Thoracic aorta (tissue), 2 donors: ENCODE measurements at regions not wholly inside any gene's neighbourhood (a gene's known extent, or its start where the extent isn't known, plus 50 kb on each side); places are given as distances from the start of the nearest gene placed in this dataset.

Experiments
- ATAC-seq: fragments of 150-250 bp; one replicate; pipeline ENCODE4 v1.8.0; 2017; ENCODE audit warnings: low read depth; ENCODE audit not compliant: insufficient number of reproducible peaks, low FRiP score
- DNase-seq: peaks from one replicate; pipeline ENCODE4 v3.0.0-alpha.2; 2020; ENCODE audit warnings: low spot score
- H3K27ac ChIP-seq, 2 donors: fragments of 200-600 bp; sonication (generic); 1 replicate in 1 of 2; 2 replicates in 1 of 2; pipeline ENCODE4 v1.5.1; 2016; ENCODE audit warnings: mild to moderate bottlenecking in 2 of 2, moderate library complexity in 2 of 2
- H3K27me3 ChIP-seq: fragments of 200-600 bp; sonication (generic); replicated peaks from 2 replicates; pipeline ENCODE4 v1.6.0; 2016; ENCODE audit warnings: mild to moderate bottlenecking; ENCODE audit not compliant: insufficient read depth
- H3K36me3 ChIP-seq: fragments of 200-600 bp; sonication (generic); one replicate; pipeline ENCODE4 v1.5.1; 2016
- H3K4me1 ChIP-seq, 2 donors: fragments of 200-600 bp; sonication (generic); 1 replicate in 1 of 2; 2 replicates in 1 of 2; pipeline versions ENCODE4 v1.5.1 to v1.6.0; 2016; ENCODE audit warnings: low read depth in 2 of 2, mild to moderate bottlenecking in 1 of 2; ENCODE audit not compliant: control insufficient read depth in 1 of 2
- H3K4me3 ChIP-seq: fragments of 200-600 bp; sonication (generic); 2 replicates; pipeline ENCODE4 v1.5.1; 2016; ENCODE audit warnings: mild to moderate bottlenecking
- H3K9me3 ChIP-seq: fragments of 200-600 bp; sonication (generic); 2 replicates; pipeline ENCODE4 v1.5.1; 2016
- TF ChIP-seq, protein P1 (sequence below): fragments of 200-600 bp; sonication (generic); IDR thresholded peaks from one replicate; pipeline ENCODE4 v1.5.1; 2019; ENCODE audit warnings: antibody characterized with exemption

DNA sequence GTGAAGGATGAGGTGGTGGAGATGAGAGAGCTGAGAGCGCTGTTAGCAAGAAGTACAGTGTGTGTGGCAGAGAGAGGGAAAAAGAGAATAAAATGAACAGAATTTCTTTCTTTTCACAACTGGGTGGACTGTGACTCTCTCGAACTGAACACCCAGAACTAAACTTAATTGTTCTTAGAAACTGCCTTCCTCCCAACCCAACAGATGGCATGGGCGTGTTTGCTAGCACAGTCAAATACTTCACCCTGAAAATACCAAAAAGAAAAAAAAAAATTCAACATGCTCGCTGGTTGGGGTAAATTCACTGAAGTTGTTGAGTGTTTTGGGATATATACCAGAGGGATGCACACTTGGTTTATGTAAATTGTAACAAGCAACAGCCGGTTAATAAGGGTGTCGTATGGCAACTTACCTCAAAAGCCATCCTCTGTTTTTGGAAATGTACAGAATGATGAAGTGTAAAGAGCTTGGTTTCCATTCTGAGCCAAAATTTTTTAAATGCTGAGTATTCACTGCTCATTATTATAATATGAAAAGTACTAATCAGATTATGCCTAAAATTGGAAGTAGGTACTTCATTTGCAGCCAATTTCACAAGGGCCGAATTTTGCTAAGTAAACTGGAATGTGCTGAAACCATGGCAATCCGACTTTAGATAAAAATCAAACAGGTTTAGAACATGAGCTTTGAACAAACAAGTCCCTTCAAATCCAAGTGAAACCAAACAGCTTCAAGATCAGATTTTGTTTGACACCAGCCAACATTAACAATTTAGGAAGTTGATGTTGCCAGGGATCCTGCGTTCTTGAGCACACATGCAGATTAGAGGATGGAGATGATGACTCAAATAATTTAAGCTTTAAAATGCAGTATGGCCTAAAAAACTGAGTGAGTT, 115.8 kb downstream of the ZIC5 start:
- no peak for ATAC-seq
- Histone ChIP-seq H3K36me3 (no peaks in the 10 kb centered on the region), H3K9me3 (no peaks in the 10 kb centered on the region), H3K4me3 (no peak overlapping the region), H3K27me3 (no peaks in the 10 kb centered on the region), H3K27ac (no peak overlapping the region), H3K4me1 (peaks cover 0 to 12% of the 10 kb centered on the region in 2 donors)
- no peak for DNase-seq
- TF ChIP-seq, protein P1, sequence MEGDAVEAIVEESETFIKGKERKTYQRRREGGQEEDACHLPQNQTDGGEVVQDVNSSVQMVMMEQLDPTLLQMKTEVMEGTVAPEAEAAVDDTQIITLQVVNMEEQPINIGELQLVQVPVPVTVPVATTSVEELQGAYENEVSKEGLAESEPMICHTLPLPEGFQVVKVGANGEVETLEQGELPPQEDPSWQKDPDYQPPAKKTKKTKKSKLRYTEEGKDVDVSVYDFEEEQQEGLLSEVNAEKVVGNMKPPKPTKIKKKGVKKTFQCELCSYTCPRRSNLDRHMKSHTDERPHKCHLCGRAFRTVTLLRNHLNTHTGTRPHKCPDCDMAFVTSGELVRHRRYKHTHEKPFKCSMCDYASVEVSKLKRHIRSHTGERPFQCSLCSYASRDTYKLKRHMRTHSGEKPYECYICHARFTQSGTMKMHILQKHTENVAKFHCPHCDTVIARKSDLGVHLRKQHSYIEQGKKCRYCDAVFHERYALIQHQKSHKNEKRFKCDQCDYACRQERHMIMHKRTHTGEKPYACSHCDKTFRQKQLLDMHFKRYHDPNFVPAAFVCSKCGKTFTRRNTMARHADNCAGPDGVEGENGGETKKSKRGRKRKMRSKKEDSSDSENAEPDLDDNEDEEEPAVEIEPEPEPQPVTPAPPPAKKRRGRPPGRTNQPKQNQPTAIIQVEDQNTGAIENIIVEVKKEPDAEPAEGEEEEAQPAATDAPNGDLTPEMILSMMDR = no peak

DNA sequence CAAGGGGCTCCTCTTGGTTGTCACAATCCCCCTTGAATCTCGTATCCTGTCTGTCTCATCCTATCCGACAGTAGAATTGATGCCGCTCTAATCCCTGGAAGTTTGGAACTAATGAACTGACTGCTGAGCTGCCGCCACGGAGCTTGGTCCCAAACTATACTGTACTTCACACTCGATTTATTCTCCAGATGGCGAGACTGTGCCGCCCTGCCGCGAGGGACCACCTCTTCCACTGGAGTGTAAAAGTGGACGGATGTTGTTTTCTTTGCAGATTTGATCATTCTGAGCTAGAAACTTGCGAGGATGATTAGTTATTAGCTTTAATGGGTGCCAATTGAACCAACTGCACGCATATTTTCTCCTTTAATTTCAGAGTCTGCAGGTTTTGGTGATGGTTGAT, 117.2 kb downstream of the ZIC5 start:
- no peaks in the 10 kb centered on the region for H3K27me3 ChIP-seq
- H3K27ac ChIP-seq = no peak overlapping the region
- TF ChIP-seq, protein P1 = no peak
- H3K36me3 ChIP-seq = no peaks in the 10 kb centered on the region
- peaks cover 0 to 12% of the 10 kb centered on the region in 2 donors for H3K4me1 ChIP-seq
- H3K9me3 ChIP-seq = no peaks in the 10 kb centered on the region
- ATAC-seq (no peak), DNase-seq (no peak)
- H3K4me3 ChIP-seq = no peak overlapping the region

DNA sequence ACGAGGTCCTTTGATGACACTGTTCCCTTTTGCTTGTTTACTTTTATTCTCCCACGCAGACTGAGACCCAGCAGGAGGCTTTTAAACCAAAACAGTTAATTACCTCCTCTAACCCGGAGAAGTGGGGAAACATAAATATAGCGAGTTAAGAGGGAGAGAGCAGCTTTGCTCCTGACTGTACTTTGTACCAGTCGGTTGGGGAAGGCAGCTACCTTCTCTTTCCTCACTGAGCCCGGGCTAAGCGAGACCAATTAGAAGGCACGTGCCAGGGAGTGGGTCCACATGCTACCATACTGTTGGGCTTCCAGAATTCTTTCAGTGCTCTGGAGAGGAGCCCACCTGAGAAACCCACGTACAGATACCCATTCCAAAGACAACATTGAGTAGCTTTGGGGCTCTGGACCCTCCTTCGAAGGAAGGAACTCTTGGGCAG, 124.2 kb downstream of the ZIC5 start:
- Histone ChIP-seq H3K4me1 (no peaks in the 10 kb centered on the region), H3K27me3 (no peaks in the 10 kb centered on the region), H3K36me3 (no peaks in the 10 kb centered on the region), H3K4me3 (no peak overlapping the region), H3K27ac (no peak overlapping the region), H3K9me3 (no peaks in the 10 kb centered on the region)
- DNase-seq (no peak), ATAC-seq (no peak)
- TF ChIP-seq, protein P1 = no peak

DNA sequence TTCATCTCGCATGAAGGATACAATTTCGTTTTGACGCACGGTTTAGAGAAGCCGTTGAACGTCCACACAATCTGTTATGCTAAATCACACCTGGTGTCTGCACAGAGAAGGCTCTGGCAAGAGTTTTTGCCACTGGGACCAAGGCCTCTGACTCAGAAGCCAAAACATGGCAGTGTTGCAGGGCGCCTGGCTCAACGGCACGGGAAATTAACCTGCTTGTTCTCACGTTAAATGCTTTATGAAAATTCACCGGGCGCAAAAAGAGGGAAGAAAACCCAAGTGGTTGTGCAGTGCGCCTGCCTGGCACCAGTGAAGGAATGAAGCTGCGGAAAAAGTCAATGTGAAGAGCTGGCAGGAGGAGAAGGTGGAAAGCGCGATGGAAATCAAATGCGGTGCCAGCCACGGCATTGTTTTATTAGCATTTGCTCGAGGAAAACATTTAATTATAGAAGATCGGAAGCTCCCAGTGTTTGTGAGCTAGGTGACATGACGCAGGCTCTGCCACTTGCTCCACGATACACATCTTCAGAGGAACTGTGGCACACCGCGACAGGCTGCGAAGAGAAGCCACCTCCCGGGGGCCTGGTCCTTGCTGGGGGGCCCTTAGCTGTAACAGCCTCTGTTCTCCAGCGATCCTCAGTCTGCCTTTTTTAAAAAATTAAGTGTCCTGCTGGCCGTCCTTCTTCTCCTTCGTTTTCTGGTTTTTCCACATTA, 126.2 kb downstream of the ZIC5 start:
- ATAC-seq (no peak), DNase-seq (no peak)
- H3K9me3 ChIP-seq = no peaks in the 10 kb centered on the region
- H3K27me3 ChIP-seq = no peaks in the 10 kb centered on the region
- no peaks in the 10 kb centered on the region for H3K36me3 ChIP-seq
- no peak overlapping the region for H3K4me3 ChIP-seq
- TF ChIP-seq, protein P1 = no peak
- no peak overlapping the region for H3K27ac ChIP-seq
- no peaks in the 10 kb centered on the region for H3K4me1 ChIP-seq

DNA sequence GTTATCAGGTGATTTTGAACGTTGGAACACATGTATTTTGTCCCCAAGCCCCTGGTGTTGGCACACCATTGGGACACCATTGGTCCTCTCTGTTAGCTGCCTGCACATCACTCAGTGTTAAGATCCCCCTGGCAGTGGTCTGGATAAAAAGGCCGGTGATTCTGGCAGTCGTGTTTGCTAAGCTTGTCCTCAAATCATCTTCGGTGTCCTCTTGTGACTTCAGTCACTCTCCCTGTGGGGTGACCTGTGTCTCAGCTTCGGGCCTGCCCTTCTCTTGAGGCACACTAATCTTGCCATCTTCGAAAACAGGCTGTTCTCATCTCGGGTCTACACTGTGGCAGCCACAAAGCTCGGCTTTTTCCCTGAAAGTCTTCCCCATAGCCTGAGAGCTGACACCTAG, 127.1 kb downstream of the ZIC5 start:
- DNase-seq = no peak
- Histone ChIP-seq H3K27me3 (no peaks in the 10 kb centered on the region), H3K4me1 (no peaks in the 10 kb centered on the region), H3K4me3 (no peak overlapping the region), H3K27ac (no peak overlapping the region), H3K36me3 (no peaks in the 10 kb centered on the region), H3K9me3 (no peaks in the 10 kb centered on the region)
- no peak for ATAC-seq
- TF ChIP-seq, protein P1 = no peak
